Hematopoietic multipotent progenitor cell treated with erythropoietin and hydrocortisone succinate and interleukin-3 and kit ligand, for 15 days (in vitro differentiated cells): ENCODE measurements at regions not wholly inside any gene's neighbourhood (a gene's known extent, or its start where the extent isn't known, plus 50 kb on each side); places are given as distances from the start of the nearest gene placed in this dataset.
"Not testable (repeated sequence)": the region's sequence is repeated elsewhere in the genome, so short reads cannot be mapped to it uniquely, and the experiment has no call there.

Source experiments
- DNase-seq: peaks from one replicate; pipeline ENCODE4 v3.0.0-alpha.2; 2015; ENCODE audit warnings: low spot score

DNA sequence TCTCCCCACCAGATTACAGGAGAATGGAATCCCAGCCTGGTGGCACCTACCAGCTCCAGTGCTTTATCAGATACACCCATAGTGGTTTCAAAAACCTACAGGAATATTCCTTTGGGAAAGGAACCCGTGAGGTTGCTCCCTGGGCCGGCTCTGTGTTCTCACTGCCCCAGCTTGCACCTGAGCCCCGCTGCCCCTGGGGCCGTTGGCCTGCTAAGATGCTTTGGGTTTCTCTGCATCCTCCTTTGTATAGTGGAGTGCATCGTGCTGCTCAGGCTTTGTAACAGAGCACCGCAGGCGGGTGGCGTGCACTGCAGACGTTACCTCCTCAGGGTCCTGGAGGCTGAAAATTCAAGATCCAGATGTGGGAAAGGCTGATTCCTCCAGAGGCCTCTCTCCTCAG, 414.1 kb downstream of the BRD1 start:
- no peak for DNase-seq

DNA sequence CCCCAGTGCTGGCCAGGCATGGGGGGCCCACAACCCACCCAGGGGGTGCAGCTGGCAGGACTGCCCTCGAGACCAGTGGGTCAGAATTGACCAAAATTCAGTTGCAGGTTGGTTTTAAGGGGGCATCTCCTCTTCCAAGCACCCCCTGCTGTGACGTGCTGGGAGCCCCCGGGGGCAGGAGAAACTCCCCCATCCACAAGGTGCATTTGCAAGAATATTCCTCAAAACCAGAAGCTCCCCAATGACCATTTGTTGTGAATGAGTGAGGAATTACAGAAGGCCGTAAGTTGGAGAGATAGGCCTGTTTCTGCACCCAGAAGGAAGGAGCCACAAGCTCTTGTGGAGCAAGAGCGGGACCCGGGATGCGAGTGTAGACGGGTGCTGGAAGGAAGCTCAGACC, 414.5 kb downstream of the BRD1 start:
- no peak for DNase-seq

DNA sequence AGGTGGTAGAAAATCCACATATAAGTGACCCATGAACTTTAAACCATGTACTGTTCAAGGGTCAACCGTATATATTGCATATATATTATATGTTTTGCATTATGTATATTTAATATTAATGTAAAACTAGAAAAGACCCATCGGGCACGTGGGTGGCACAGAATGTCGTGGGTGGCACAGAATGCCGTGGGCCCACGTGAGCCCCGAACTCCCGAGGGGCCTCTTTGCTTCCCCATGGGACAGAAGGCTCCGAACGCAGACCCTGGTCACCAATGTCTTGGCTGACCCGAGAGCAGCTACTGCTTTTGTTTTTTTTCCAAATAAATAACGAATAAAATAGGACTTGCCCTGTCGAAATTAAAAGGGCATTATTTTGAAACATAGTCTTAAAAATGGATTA, 415.4 kb downstream of the BRD1 start:
- DNase-seq = no peak

DNA sequence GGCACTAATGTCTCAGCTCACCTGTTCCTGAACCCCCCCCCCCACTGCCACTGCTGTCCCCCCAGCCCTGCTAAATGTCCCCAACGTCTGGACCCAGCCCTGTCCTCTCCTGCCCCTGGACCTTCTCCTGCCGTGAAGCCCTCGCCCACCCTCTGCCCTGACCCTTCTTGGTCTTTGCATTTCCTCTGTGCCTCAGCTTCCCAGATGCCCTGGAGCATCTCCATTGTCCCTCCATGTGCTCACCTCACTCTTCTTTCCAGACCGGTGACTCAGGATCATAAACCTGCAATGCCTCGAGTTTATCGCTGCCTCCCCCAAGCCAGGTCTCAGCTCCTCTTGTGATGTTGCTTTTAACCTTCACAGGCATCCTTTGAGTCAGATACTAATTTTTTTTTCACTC, 416.4 kb downstream of the BRD1 start:
- DNase-seq = no peak

DNA sequence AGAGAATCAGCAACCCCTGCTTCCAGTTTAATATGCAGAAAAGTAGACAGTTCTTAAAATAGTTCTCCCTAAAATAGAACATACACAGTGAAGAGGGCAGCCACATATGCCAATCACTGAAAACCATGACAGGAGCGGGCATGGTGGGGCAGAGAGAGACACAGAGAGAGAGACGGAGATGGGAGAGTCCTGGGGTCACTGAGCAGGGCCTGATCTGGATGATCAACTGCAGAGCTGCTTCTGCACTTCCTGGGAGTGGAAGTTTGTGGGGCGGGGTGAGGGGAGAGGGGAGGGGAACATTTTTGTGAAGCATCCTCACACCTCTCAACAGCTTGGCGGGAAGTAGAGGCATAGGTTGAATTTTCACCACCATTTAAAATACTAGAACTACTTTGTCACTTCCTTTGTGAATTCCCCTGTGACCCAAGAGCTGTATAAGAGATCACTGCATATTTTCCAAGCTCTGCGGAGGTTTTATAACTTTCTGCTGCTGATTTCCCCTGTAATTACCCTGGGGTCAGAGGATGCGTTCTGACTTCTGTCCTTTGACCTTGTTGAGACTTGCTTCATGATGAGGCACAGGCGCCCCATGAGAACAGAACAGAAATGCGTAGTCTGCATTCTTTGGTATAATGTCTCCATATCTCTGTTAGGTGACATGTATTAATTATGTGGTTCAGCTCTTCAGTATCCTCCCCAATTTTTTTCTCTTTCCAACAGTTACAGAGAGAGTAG, 419.4 kb downstream of the BRD1 start:
- DNase-seq = no peak

DNA sequence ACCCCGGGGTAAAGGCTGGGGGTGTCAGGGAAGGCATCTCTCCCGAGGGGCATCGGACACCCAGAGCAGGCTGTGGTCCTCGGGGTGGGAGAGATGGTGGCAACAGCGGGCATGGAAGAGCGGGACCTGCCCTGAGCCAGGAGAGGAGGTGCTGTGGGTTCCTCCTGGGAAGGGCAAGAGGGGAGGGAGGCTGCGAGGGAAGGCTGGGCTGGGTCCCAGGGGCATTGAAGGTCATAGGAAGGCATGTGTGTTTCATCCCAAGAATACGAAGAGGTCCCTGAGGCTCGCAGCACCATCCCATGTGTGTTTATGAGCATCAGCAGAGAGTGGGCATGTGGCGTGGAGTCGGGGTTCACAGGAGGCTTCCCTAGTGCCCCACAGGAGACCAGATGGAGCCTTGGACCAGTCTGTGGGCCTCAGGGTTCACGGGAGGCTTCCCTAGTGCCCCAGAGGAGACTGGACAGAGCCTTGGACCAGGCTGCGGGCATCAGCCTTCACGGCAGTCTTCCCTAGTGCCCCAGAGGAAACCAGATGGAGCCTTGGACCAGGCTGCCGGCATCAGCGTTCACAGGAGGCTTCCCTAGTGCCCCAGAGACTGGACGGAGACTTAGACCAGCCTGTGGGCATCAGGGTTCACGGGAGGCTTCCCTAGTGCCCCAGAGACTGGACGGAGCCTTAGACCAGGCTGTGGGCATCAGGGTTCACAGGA, 420.6 kb downstream of the BRD1 start:
- DNase-seq = no peak

DNA sequence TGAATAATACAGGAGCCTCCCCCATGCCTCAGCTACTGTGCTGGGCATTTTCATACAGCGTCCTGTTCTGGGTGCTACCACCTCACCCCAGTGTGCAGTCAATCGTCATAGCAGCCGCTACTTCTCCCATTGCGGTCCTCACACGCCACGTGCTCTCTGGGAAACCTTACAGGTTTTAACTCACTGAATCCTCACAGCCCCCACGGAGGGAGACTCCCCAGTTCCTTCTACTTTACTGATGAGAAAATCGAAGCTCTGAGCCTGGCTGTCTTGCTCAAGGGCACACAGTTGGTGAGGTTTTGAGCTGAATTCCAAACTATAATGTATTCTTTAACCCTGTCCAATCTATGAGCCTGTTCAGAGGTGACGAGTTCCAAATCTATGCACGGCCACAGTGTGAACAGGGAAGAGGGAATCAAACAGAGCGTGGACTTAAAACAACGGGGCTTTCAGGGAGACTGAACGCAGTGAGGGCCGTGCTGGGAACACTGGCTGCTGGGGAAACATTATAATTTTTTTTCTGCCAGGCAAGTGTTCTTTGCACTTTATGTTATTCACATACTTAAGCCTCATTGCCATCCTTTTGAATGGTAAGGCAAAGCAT, 421.5 kb downstream of the BRD1 start:
- no peak for DNase-seq

DNA sequence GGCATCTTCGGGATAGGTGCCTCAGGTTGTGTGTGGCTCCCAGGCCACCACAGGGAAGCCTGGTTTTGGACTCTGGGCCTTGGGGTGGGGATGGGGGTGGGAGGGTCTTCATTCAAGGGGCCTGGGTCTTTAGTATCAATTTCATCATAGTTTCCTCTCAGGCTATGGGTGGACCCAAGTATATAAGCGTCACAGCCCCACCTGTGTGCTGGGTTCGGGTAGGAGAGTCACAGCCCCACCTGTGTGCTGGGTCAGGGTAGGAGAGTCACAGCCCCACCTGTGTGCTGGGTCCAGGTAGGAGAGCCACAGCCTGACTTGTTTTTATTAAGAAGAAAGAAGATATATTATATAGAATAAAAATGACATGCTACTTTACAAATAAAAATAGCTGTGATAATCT, 422.1 kb downstream of the BRD1 start:
- DNase-seq = no peak

DNA sequence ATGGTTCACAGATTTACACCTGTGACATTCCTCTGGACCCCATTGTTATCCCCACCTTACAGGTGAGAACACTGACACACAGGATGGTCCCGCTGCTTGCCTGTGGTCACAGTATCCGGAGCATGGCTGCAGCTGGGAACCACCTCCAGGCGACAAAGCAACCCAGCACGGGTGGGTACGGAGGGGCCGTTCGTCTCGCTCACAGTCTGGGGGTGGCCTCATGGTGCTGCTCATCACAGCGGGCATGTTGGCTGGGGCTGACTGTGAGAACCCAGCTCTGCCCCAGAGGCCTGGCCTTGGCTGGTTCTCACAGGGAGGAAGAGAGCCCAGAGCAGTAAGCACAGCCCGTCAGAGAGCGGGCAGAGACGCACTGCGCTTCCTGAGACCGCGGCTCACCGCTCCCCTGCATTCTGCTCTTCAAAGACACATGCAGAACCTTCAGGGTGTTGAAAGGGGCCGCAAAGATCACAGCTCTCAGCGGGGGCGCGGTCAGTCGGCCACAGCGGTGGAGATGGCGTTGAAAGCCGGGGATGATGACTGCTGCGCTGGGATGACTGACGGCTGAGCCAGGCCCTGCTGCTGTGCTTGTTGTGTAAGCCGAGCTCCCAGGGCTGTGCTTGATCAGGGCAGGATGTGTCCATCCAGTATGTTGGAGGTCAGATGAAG, 423.0 kb downstream of the BRD1 start:
- DNase-seq = no peak

DNA sequence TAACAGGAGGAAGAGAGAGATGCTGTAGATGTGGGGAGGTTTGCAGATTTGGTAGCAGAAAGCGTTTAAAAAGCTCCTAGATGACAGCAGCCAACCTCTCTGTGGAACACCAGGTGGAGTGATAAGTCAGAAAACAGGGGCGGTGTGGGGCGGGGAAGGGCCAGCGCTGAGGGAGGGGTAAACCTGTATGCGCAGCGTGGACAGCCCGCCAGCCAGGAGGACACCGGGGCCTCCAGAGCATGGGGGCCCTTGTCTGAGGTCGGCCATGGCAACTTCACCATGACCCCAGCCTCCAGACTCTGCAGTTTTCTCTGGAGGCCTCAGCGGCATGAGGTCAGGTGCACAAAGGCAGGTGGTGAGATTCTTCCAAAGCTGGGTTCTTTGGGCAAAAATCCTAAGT, 423.7 kb downstream of the BRD1 start:
- DNase-seq = no peak

DNA sequence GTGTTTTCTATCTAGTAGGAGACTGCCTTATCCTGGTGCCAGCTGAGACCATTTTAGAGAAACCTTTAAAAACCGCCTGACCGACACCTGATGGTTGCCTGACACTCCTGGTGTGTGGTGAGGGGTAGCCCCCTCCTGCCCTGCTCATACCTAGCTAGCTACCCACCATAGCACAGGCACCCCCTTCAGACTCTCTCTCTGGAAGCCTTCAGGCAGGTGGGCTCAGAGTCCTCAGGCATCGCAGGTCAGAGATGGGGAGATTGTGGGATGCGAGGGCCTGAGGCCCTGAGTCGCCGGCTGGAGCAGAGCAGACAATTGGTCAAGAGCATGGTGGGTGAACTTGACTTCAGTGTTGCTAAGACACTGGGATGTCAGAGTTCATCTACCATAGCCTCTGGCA, 424.6 kb downstream of the BRD1 start:
- DNase-seq = no peak

DNA sequence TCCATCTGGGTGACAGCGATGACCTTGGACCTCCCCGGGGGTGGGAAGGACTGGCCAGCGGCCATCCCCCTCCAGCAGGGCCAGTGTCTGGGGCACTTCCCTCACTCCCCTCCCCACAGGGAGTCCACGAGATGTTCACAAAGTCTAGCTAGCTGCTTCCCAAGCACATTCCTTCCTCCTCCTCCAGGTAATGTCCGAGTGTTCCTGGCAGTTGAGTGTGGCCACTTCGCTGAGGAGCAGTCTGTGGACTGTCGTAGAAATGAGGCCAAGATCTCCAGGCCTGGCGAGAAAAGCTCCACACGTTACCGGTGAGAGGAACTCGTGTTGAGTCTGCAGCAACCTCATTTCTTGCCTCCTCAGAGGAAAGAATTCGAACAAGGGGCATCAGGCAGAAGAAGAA, 425.5 kb downstream of the BRD1 start:
- no peak for DNase-seq

DNA sequence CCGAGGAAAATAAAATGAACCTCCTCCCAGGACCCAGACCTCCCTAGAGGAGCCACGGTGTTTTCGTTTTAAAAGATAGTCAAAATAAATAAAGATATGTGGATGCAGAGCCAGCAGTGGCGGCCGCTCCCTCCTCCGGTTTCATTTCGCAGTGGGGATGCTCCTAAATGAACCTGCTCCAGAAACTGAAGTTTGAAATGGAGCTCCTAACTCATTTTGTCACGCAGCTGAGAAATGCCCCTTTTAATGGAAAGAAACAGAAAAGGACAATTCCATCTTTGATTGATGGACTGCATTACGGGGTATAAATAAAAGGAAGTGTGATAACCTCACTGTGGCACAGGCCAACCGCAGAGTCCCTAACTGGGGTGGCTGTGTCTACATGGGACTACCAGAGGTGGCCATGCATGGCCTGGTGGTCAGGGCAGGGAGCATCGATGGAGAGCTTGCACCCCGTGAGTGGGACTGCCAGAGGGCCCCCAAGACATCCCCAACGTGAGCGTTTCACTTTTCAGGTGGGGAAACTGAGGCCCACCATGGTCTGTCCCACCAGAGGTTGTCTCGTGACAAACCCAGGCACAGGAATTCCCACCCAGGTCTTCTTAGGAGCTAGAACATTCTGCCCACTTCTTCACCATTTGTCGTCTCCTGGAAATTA, 426.6 kb downstream of the BRD1 start:
- DNase-seq = no peak

DNA sequence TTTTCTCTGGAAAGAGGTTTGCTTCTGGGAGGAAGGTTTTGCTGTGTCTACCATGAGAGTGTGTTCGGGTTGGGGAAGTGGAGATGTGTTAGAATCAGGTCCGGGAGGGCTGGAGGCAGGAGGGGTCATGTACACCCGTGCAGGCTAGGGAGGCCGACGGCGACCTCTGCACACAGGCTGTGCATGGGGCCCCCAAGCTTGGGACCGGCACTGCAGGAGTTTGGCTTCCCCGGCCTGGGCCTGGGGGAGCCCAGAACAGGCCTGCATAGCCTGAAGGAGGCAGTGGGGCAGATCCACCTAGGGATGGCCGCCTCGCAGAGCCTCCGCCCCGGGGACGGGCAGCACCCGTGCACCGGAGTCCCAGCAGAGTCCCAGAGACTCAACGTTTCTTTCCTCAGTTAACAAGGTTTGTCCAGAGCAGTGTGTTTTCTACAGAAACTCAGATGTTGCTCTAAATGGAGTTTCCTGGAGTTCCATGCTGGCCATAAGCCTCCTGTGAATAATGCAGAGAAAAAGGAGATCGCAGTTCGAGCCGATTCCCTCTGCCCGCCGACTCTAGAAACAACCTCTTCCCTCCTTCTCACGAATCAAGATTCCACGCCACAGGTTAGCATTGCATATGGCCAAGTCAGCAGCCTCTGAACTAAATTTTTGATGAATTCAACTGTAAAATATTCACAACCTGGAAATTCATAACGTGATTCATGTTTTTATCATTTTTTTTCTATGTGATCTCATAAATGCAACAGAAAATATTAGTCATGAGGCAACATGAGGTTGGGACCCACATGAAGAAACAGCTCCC, 427.3 kb downstream of the BRD1 start:
- DNase-seq = no peak

DNA sequence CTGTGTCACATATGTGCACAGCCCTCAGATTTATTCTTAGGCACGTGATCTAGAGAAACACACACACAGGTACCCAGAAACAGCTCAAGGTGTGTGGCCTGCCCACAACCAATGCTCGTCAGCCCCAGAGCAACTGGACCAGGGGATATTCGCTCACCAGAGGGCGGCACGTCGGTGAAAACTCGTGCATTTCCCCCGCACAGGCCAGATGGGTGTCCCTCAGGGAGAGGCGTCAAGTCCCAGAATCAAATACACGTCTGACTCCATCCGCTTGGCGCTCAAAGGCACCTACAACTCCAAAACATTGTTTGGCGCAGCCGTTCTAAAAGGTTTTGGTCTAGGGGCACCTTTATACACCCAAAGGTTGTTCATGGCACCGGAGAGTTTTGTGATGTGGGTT, 429.0 kb downstream of the BRD1 start:
- no peak for DNase-seq

DNA sequence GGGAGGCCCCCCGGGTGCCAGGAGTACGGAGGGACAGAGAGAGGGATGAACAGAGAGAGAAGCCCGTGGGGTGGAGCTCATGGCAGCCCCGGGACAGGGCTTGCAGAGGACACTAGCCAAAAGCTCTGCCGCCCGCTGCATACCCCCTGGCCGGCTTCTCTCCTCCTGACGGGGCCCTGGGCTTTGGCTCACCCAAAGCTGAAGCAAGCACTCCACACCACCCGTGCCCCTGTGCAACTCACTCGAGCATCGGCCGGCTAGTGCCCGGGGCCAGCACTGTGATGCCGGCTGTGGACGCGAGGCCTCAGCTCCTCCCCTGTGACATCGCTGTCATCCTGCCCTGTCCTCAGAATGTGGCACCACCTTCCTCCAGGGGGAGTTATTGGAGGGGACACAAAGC, 429.6 kb downstream of the BRD1 start:
- no peak for DNase-seq

DNA sequence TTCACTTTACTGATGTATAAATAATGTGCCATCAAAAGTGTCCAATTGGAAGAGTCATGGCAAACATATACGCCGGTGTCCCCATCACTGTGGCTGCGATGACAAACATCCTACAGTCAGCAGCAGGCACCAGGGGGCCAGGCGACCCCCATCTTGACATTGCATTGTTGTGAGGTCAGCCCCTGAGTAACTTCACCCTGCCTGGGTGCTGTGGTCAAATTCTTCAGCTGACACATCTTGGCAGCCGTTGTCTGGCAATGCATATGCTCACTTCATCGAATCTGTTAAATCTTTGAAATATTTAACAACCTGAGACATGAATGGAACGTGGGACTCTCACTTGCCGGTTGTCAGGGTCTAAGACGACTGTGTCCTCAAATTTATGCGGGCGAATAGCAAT, 430.9 kb downstream of the BRD1 start:
- DNase-seq = no peak

DNA sequence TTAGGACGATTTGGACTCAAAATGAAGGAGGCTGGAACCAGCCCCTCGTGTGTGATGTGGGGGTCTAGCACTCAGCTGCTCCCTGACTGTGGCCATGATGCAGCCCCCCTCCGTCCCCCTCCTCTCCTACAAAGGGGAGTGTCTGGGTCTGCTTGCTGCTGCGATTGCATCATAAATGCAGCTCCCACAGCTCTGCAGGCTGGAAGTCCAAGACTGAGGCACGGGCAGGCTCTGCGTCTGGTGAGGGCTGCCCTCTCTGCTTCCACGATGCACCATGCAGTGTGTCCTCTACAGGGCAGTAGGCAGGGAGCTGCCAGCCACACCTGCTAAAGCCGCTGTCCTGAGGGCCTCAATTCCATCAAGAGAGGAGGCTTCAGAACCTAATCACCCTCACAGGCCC, 432.1 kb downstream of the BRD1 start:
- no peak for DNase-seq

DNA sequence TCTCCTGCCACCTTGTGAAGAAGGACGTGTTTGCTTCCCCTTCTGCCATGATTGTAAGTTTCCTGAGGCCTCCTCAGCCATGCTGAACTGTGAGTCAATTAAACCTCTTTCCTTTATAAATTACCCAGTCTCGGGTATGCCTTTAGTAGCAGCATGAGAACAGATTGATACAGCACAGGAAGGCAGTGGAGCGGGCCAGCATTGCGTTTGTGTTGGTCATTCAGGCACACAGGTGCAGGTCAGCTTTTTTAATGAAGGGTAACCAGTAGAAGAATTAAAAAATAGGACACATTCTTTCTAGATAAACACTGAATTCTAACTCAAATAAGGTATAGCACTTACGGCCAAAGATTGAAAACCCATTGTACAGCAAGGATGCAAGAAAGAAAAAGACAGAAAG, 432.6 kb downstream of the BRD1 start:
- not testable (repeated sequence) for DNase-seq

DNA sequence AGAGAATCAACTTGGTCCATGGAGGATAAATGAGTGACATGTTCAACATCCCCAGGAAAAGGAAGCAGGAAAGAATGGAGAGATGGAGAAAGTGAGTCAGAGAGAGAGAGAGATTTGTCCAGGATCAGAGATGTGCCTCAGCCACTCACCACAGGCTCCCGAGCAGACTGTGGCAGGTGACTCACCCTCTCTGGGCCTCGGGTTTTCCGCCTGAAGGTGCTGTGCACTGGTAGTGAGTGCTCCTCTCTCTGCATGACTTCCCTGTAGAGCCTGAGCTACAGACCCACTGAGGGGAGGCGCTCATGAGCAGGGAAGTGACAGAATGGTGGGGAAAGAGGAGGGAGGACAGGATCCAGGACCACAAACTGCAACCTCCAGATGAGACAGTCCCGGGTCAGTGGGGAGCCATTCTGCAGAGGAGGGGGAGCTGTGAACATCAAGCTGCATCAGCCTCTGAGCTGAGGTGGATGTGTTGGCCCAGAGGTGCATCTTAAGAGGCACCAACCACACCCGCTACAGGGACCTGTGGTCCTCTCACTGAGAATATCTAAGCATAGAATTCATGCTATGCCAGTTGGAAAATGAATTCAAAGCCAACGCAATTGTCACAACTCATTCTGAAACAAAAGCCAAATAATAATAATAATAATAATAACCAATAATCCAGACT, 433.4 kb downstream of the BRD1 start:
- no peak for DNase-seq

DNA sequence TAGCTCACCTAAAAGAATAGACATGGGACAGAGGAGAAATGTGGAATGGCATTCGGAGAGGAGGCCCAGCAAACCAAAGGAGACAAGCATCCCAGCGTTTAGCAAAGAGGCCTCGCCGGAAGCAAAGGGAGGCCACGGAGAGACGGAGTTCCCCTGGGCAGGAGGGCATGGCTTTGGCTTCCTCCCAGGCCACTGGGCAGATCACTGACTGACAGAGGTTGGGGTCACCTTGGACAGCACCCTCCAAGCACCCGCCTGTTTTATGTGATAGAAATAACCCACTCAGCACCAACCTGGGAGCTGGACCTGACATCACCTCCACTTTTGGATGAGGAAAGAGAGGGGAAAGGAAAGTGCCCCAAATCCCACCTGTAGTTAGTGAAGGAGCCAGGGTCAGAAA, 434.1 kb downstream of the BRD1 start:
- DNase-seq = no peak
